ENCODE measurements at regions not wholly inside any gene's neighbourhood (a gene's known extent, or its start where the extent isn't known, plus 50 kb on each side); places are given as distances from the start of the nearest gene placed in this dataset.
A peak's percentile ranks its signal among the peaks of the same experiment; 100 is the strongest.
"Not testable (repeated sequence)": the region's sequence is repeated elsewhere in the genome, so short reads cannot be mapped to it uniquely, and the experiment has no call there.

GRCh38 chr6:12361042-12361765, 71.0 kb downstream of the EDN1 start:
- ChIA-PET POLR2A (no interaction called here), CTCF (no interaction called here)
- H3K36me3 Mint-ChIP-seq (ENCODE audit: insufficient read depth, unreplicated experiment), result peaks cover 13% of the 10 kb centered on the region
- TF ChIP-seq CTCF (IDR thresholded peaks at IDR 0.05; ENCODE audit: insufficient read depth in 1 of 2, low read depth in 1 of 2, low read length in 1 of 2, severe bottlenecking in 1 of 2, unreplicated experiment in 1 of 2), result no peak
- no peaks in the 10 kb centered on the region for H3K27me3 Mint-ChIP-seq (ENCODE audit: insufficient read depth, unreplicated experiment)
- Histone ChIP-seq H3K9me3 (0 out of 2 replicates have a peak, but pooled peaks cover 3% of the 10 kb centered on the region), H3K4me3 (ENCODE audit: low read depth, low read length) (no peak overlapping the region), H3K36me3 (ENCODE audit: control insufficient read depth, insufficient read depth, low read length) (no peaks in the 10 kb centered on the region), H3K4me1 (peaks cover 65% of the 10 kb centered on the region), H3K27me3 (replicated peaks; ENCODE audit: control insufficient read depth, insufficient read depth, low read length) (no peaks in the 10 kb centered on the region)
- no TSS peak for BruUV-seq (replicated peaks)
- DNase-seq, result no peak
- H3K4me3 Mint-ChIP-seq (ENCODE audit: unreplicated experiment), result no peak overlapping the region
- no peak overlapping the region for H3K27ac Mint-ChIP-seq (ENCODE audit: unreplicated experiment)
- intact Hi-C loops (cut with micrococcal nuclease; ENCODE audit: unreplicated experiment), result loop anchor here (10.0 kb wide), 2 partner anchors 84 to 244 kb away; no protein-coding TSS in a partner anchor
- H3K9me3 Mint-ChIP-seq (ENCODE audit: unreplicated experiment), result peaks cover 8% of the 10 kb centered on the region
- H3K4me1 Mint-ChIP-seq (ENCODE audit: low read depth, unreplicated experiment), result peaks cover 23% of the 10 kb centered on the region

- H3K4me3 Mint-ChIP-seq (ENCODE audit: unreplicated experiment); DNase-seq; H3K4me3 ChIP-seq (ENCODE audit: low read depth, low read length); H3K27me3 Mint-ChIP-seq (ENCODE audit: insufficient read depth, unreplicated experiment); H3K36me3 ChIP-seq (ENCODE audit: control insufficient read depth, insufficient read depth, low read length); CTCF ChIA-PET; H3K27me3 ChIP-seq (replicated peaks; ENCODE audit: control insufficient read depth, insufficient read depth, low read length); H3K9me3 ChIP-seq: not testable (repeated sequence)
- POLR2A ChIA-PET, result interaction anchor here (0.7 kb wide), 1 partner anchor 124 kb away, joined by 4 read pairs; no protein-coding TSS in a partner anchor
- peaks cover 13% of the 10 kb centered on the region for H3K36me3 Mint-ChIP-seq (ENCODE audit: insufficient read depth, unreplicated experiment)
- H3K9me3 Mint-ChIP-seq (ENCODE audit: unreplicated experiment), result peaks cover 21% of the 10 kb centered on the region
- intact Hi-C loops (cut with micrococcal nuclease; ENCODE audit: unreplicated experiment), result loop anchor here (10.0 kb wide), 2 partner anchors 82 to 242 kb away; no protein-coding TSS in a partner anchor
- peaks cover 79% of the 10 kb centered on the region for H3K4me1 ChIP-seq
- H3K27ac Mint-ChIP-seq (ENCODE audit: unreplicated experiment), result peak overlapping the region; percentile 95
- H3K4me1 Mint-ChIP-seq (ENCODE audit: low read depth, unreplicated experiment), result peaks cover 38% of the 10 kb centered on the region
- BruUV-seq (replicated peaks), result TSS peak; percentile 75
Measured at GRCh38 chr6:12363277-12363650, 73.1 kb downstream of the EDN1 start.

GRCh38 chr6:12363651-12364381, 73.7 kb downstream of the EDN1 start:
- peaks cover 26% of the 10 kb centered on the region for H3K9me3 Mint-ChIP-seq (ENCODE audit: unreplicated experiment)
- H3K27me3 Mint-ChIP-seq (ENCODE audit: insufficient read depth, unreplicated experiment), result no peaks in the 10 kb centered on the region
- Histone ChIP-seq H3K27me3 (replicated peaks; ENCODE audit: control insufficient read depth, insufficient read depth, low read length) (no peaks in the 10 kb centered on the region), H3K9me3 (no peaks in the 10 kb centered on the region), H3K4me1 (peaks cover 75% of the 10 kb centered on the region), H3K36me3 (ENCODE audit: control insufficient read depth, insufficient read depth, low read length) (no peaks in the 10 kb centered on the region), H3K4me3 (ENCODE audit: low read depth, low read length) (no peak overlapping the region)
- CTCF ChIA-PET, result interaction anchor here (0.7 kb wide), 1 partner anchor 231 kb away, joined by 3 read pairs; no protein-coding TSS in a partner anchor
- peak overlapping the region; percentile 95 for H3K27ac Mint-ChIP-seq (ENCODE audit: unreplicated experiment)
- intact Hi-C loops (cut with micrococcal nuclease; ENCODE audit: unreplicated experiment), result loop anchor here (2.0 to 10.0 kb wide), 5 partner anchors 15 to 241 kb away; no protein-coding TSS in a partner anchor
- DNase-seq, result peak; percentile 80 to 90
- POLR2A ChIA-PET, result interaction anchor here (0.7 kb wide), 1 partner anchor 123 kb away, joined by 4 read pairs; no protein-coding TSS in a partner anchor
- BruUV-seq (replicated peaks), result no TSS peak
- H3K4me3 Mint-ChIP-seq (ENCODE audit: unreplicated experiment), result peak overlapping the region; percentile 65
- no peak for TF ChIP-seq CTCF (IDR thresholded peaks at IDR 0.05; ENCODE audit: insufficient read depth in 1 of 2, low read depth in 1 of 2, low read length in 1 of 2, severe bottlenecking in 1 of 2, unreplicated experiment in 1 of 2)
- peaks cover 43% of the 10 kb centered on the region for H3K4me1 Mint-ChIP-seq (ENCODE audit: low read depth, unreplicated experiment)
- H3K36me3 Mint-ChIP-seq (ENCODE audit: insufficient read depth, unreplicated experiment), result peaks cover 13% of the 10 kb centered on the region
